ENCODE measurements at regions not wholly inside any gene's neighbourhood (a gene's known extent, or its start where the extent isn't known, plus 50 kb on each side); places are given as distances from the start of the nearest gene placed in this dataset.

- TF ChIP-seq, protein P1, sequence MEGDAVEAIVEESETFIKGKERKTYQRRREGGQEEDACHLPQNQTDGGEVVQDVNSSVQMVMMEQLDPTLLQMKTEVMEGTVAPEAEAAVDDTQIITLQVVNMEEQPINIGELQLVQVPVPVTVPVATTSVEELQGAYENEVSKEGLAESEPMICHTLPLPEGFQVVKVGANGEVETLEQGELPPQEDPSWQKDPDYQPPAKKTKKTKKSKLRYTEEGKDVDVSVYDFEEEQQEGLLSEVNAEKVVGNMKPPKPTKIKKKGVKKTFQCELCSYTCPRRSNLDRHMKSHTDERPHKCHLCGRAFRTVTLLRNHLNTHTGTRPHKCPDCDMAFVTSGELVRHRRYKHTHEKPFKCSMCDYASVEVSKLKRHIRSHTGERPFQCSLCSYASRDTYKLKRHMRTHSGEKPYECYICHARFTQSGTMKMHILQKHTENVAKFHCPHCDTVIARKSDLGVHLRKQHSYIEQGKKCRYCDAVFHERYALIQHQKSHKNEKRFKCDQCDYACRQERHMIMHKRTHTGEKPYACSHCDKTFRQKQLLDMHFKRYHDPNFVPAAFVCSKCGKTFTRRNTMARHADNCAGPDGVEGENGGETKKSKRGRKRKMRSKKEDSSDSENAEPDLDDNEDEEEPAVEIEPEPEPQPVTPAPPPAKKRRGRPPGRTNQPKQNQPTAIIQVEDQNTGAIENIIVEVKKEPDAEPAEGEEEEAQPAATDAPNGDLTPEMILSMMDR (IDR thresholded peaks at IDR 0.05; ENCODE audit: poor library complexity, severe bottlenecking) = no peak
- no peak for TF ChIP-seq MXI1 (conservative IDR thresholded peaks at IDR 0.05; ENCODE audit: poor library complexity, severe bottlenecking)
- TF ChIP-seq EZH2 (IDR thresholded peaks at IDR 0.05; ENCODE audit: borderline replicate concordance, insufficient read depth, low read length, poor library complexity, severe bottlenecking) = no peak
- TF ChIP-seq POLR2AphosphoS5 (IDR thresholded peaks at IDR 0.05) = no peak
- TF ChIP-seq TAF1 (IDR thresholded peaks at IDR 0.05; ENCODE audit: low read depth) = no peak
- TF ChIP-seq REST (IDR thresholded peaks at IDR 0.05; ENCODE audit: borderline replicate concordance) = no peak
- no peak for TF ChIP-seq RAD21 (conservative IDR thresholded peaks at IDR 0.05)
Observed at GRCh38 chr14:58765418-58765831, 127.7 kb downstream of the DACT1 start.
